HG02571 (cell line): ENCODE measurements at regions not wholly inside any gene's neighbourhood (a gene's known extent, or its start where the extent isn't known, plus 50 kb on each side); places are given as distances from the start of the nearest gene placed in this dataset.
"Not testable (repeated sequence)": the region's sequence is repeated elsewhere in the genome, so short reads cannot be mapped to it uniquely, and the experiment has no call there.

Source experiments
- ATAC-seq: cut with Tn5 transposase; IDR thresholded peaks from one replicate; pipeline ENCODE4 v1.9.1; 2021; ENCODE audit warnings: mild to moderate bottlenecking, moderate library complexity; ENCODE audit not compliant: unreplicated experiment

DNA sequence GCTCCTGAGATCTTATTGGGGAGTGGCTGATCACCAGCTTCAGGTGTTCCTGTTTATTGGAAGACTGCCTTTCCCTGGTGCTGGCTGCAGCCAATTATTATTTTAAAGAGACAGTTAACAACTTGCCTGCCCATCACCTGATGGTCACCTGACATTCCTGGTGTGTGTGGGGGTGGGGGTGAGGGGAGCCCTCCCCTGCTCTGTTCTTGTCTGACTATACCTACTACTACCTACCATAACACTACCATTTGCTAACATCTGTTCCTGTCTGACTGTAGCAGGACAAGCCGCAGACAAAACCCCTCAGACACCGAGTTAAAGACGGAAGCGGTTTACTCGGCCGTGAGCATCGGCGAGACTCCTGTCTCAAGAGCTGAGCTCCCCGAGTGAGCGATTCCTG, 54.9 kb upstream of the NBPF3 start:
- no peak for ATAC-seq

DNA sequence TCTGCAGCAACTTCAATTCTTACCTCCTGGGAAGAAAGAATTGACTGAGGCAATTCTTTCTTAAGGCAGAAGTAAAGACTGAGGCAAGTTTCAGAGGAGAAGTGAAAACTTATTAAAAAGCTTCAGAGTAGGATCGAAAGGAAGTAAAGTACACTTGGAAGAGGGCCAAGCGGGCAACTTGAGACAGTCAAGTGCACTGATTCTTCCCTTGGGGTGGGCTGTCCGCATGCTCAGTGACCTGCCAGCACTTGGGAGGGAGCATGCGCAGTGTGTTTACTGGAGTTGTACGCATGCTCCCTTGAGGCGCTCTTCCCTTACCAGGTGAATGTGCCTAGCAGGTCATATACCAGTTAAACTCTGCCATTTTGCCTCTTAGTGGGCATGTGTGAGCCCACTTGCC, 55.3 kb upstream of the NBPF3 start:
- ATAC-seq = no peak

GRCh38 chr1:21383785-21384401, 56.0 kb upstream of the NBPF3 start:
- ATAC-seq = no peak

DNA sequence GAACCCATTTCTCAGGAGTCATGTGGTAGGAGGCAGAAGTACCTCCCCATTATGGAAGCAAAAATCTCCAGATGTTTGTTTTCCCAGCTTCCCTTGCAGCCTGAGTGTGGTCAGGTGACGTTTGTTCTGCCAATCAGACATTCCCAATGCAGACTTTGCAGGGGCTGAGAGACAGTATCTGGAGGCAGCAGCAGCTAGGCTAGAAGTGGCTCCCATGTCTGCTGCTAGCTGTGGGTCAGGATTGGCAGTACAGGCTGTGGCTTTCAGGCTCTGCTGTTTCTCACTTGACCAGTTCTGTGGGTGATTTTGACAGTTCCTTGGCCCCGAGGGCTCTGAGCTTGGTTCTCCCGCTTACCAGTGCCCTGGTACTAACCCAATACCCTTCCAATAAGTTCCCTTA, 58.6 kb upstream of the NBPF3 start:
- no peak for ATAC-seq

GRCh38 chr1:21380147-21380546, 59.8 kb upstream of the NBPF3 start:
- not testable (repeated sequence) for ATAC-seq

- no peak for ATAC-seq
These were observed 60.4 kb upstream of the NBPF3 start for GRCh38 chr1:21379571-21379970.

- ATAC-seq = no peak
These were observed 61.0 kb upstream of the NBPF3 start for GRCh38 chr1:21378705-21379494.

GRCh38 chr1:21372383-21372782, 67.6 kb upstream of the NBPF3 start:
- no peak for ATAC-seq

DNA sequence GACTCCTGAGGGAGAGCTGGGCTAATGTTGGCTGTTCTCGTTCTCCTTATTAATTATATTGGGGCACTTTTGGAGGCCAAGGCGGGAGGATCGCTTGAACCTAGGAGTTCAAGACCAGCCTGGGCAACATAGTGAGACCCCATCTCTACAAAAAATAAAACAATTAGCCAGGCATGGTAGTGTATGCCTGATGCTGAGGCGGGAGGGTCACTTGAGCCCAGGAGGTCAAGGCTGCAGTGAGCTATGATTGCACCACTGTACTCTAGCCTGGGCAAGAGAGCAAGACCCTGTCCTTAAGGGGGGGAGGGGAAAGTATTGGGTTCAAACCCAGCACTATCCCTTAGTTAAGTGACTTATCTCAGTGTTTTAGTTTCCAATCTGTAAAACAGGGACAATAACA, 70.0 kb upstream of the NBPF3 start:
- no peak for ATAC-seq

GRCh38 chr1:21368515-21369289, 71.2 kb upstream of the NBPF3 start:
- ATAC-seq = no peak

GRCh38 chr1:21367973-21368514, 71.9 kb upstream of the NBPF3 start:
- ATAC-seq = not testable (repeated sequence)

GRCh38 chr1:21366288-21366687, 73.6 kb upstream of the NBPF3 start:
- ATAC-seq = no peak

GRCh38 chr1:21365036-21365435, 74.8 kb upstream of the ECE1 start:
- ATAC-seq = no peak

- no peak for ATAC-seq
These were observed 71.8 kb upstream of the ECE1 start for GRCh38 chr1:21362096-21362495.

- no peak for ATAC-seq
These were observed 71.2 kb upstream of the ECE1 start for GRCh38 chr1:21361506-21361905.

- no peak for ATAC-seq
These were observed 66.9 kb upstream of the ECE1 start for GRCh38 chr1:21357161-21357560.

- ATAC-seq = no peak
These were observed 65.7 kb upstream of the ECE1 start for GRCh38 chr1:21355956-21356355.

DNA sequence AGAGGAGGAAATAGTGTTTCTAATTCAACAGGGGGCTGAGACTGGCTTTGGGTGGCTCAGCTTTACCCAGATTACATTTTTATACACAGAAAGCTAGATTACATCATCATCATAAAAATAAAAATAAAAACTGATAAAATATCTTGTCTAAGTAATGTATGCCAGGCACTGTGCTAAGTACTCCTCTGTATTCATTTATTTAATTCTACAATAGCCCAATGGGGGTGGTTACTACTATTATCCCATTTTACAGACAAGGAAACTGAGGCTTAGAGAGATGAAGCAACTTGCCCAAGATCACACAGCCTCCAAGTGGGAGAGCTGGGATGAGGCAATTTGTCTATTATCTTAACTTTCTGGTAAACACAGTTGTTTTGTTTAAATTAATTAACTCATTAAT, 62.3 kb upstream of the ECE1 start:
- ATAC-seq = no peak

DNA sequence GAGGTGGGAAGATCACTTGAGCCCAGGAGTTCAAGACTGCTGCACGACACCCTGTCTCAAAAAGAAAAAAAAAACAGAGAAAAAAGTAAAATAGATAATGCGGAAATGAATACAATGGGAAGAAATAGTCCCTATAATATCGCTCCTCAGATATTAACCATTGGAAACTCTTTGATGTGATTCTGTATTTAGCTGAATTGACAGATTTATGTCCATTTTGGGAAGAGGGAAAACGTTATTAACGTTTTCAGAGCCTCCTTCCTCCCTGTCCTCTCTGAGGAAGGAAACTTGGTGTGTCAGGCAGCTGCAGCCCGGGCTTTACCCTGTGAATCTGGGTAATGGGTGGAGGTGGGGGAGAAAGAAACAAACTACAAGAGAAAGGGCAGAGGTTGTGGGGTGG, 61.6 kb upstream of the ECE1 start:
- no peak for ATAC-seq

DNA sequence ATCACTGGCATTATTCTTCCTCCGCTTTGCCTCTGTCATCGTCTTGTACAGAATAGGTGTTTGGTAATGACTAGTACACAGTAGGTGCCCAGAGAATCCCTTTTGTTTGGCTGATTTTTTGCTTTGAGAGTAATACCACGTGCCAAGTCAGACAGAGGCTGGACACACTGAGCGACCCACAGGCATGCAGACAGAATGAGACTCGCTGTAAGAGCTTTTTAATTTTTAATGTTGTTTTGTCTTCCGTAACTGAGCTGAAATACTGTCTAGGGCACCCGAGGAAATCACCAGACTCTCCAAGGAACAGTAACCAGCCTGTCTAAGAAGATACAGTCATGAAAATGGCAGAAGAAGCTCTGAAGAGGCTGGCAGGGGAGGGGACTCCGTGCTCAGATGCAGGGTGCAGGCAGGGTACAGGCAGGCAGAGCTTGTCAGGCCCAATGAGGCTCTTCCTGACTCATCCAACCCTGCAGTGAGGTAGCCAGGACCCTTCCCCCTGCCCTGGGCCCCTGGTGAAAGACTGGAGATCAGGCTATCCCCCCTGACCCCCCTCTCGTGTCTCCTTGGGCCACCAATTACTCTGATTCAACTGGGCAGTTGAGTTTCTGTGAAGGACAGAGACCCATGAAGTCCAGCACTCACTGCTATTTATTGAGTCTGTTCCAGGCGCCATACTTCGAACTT, 60.1 kb upstream of the ECE1 start:
- no peak for ATAC-seq

GRCh38 chr1:21349693-21350092, 59.4 kb upstream of the ECE1 start:
- ATAC-seq = no peak
